GM12878 (cell line): ENCODE measurements at regions not wholly inside any gene's neighbourhood (a gene's known extent, or its start where the extent isn't known, plus 50 kb on each side); places are given as distances from the start of the nearest gene placed in this dataset.

Experiments used
- ATAC-seq: fragments of 200-7000 bp; cut with Tn5 transposase; 3 replicates; pipeline ENCODE4 v1.9.1; 2020; ENCODE audit warnings: mild to moderate bottlenecking, moderate library complexity
- BruUV-seq: library from RNA; stranded (reverse); fragments of 400-500 nt; replicated peaks from 2 replicates; lab custom pipeline; 2021; lab: Mats Ljungman, UMichigan
- CTCF ChIA-PET: fragments of 300-600 bp; sonication (Branson Sonifier 250); formaldehyde crosslinking; extraction: SDS; loops from one replicate; lab custom pipeline; 2021; ENCODE audit warnings: inconsistent platforms; lab: Yijun Ruan, JAX
- POLR2A ChIA-PET: fragments of 350-600 bp; formaldehyde crosslinking; extraction: SDS; loops from one replicate; lab custom pipeline; 2021; ENCODE audit warnings: inconsistent platforms; lab: Charles Lee
- RAD21 ChIA-PET: fragments of 300-600 bp; sonication (Branson Sonifier 250); formaldehyde crosslinking; loops from one replicate; lab custom pipeline; 2023; ENCODE audit warnings: antibody characterized with exemption; ENCODE audit not compliant: unreplicated experiment; lab: Charles Lee
- SMC1A ChIA-PET: fragments of 300-600 bp; sonication (Branson Sonifier 250); formaldehyde crosslinking; loops from one replicate; lab custom pipeline; 2023; ENCODE audit not compliant: unreplicated experiment, uncharacterized antibody; lab: Charles Lee
- DNase-seq: peaks from one replicate; pipeline ENCODE4 v3.0.0-alpha.2; 2011; ENCODE audit warnings: low read depth, low spot score
- FAIRE-seq: peaks from 3 replicates; lab custom pipeline; 2011; peaks lifted over from hg19 to GRCh38; lab: Jason Lieb, UNC
- H2AFZ ChIP-seq: 2 replicates; pipeline ENCODE4 v1.6.0; 2011; ENCODE audit warnings: low read depth, low read length, control low read depth; ENCODE audit not compliant: control insufficient read depth
- H3K27ac ChIP-seq: 2 replicates; pipeline ENCODE4 v1.5.1; 2011; ENCODE audit warnings: control low read depth; ENCODE audit not compliant: control insufficient read depth, insufficient read depth
- H3K27me3 ChIP-seq, 2 experiments: replicated peaks in 1 of 2; 2 replicates each; pipeline versions ENCODE4 v1.6.0 to v1.6.1; 2011; ENCODE audit warnings: low read length in 1 of 2; ENCODE audit not compliant: control insufficient read depth in 2 of 2, insufficient read depth in 2 of 2
- H3K36me3 ChIP-seq, 2 experiments: 2 replicates each; pipeline ENCODE4 v1.5.1; 2011; ENCODE audit warnings: low read length in 1 of 2; ENCODE audit not compliant: control insufficient read depth in 2 of 2, insufficient read depth in 2 of 2
- H3K4me1 ChIP-seq: 2 replicates; pipeline ENCODE4 v1.6.1; 2011; ENCODE audit warnings: mild to moderate bottlenecking, low read length, moderate library complexity, mixed read lengths; ENCODE audit not compliant: control insufficient read depth, insufficient read depth
- H3K4me2 ChIP-seq: 2 replicates; pipeline ENCODE4 v1.6.0; 2011; ENCODE audit warnings: control low read depth; ENCODE audit not compliant: control insufficient read depth, insufficient read depth
- H3K4me3 ChIP-seq: fragments of 200-600 bp; sonication (generic); 2 replicates; pipeline ENCODE4 v1.5.1; 2016
- H3K79me2 ChIP-seq: 2 replicates; pipeline ENCODE4 v1.6.0; 2011; ENCODE audit warnings: low read length; ENCODE audit not compliant: control insufficient read depth, insufficient read depth
- H3K9ac ChIP-seq: 2 replicates; pipeline ENCODE4 v1.8.0; 2011; ENCODE audit warnings: low read length, control low read depth, mixed read lengths; ENCODE audit not compliant: control insufficient read depth, insufficient read depth
- H3K9me3 ChIP-seq: replicated peaks from 3 replicates; pipeline ENCODE4 v1.5.1; 2011; ENCODE audit warnings: mild to moderate bottlenecking, low read length; ENCODE audit not compliant: control insufficient read depth, insufficient read depth
- H4K20me1 ChIP-seq: 2 replicates; pipeline ENCODE4 v1.6.0; 2011; ENCODE audit not compliant: control insufficient read depth, insufficient read depth
- BCL11A ChIP-seq: IDR thresholded peaks from 2 replicates; pipeline ENCODE4 v1.6.1; 2011; ENCODE audit warnings: low read depth, low read length
- BMI1 ChIP-seq: fragments of 450-650 bp; IDR thresholded peaks from 2 replicates; pipeline ENCODE4 v1.6.1; 2016; ENCODE audit warnings: mild to moderate bottlenecking, moderate library complexity, borderline replicate concordance
- CBFB ChIP-seq: IDR thresholded peaks from 2 replicates; pipeline ENCODE4 v1.6.1; 2016; ENCODE audit warnings: antibody characterized with exemption, low read depth
- CREB1 ChIP-seq: IDR thresholded peaks from 2 replicates; pipeline ENCODE4 v1.6.1; 2012; ENCODE audit warnings: low read depth, mild to moderate bottlenecking, inconsistent platforms
- FOS ChIP-seq: IDR thresholded peaks from 3 replicates; pipeline ENCODE4 v1.6.1; 2011; ENCODE audit warnings: borderline replicate concordance; ENCODE audit not compliant: insufficient read length; ENCODE audit errors: extremely low read depth
- GABPA ChIP-seq: IDR thresholded peaks from 2 replicates; pipeline ENCODE4 v1.6.1; 2014; ENCODE audit warnings: antibody characterized with exemption, low read depth, mild to moderate bottlenecking, inconsistent platforms
- HDAC6 ChIP-seq: fragments of 200-600 bp; sonication (generic); IDR thresholded peaks from one replicate; pipeline ENCODE4 v1.8.0; 2017; ENCODE audit warnings: antibody characterized with exemption; ENCODE audit not compliant: unreplicated experiment
- HDGF ChIP-seq: fragments of 450-650 bp; IDR thresholded peaks from 2 replicates; pipeline ENCODE4 v1.6.1; 2016; ENCODE audit warnings: antibody characterized with exemption
- LARP7 ChIP-seq: fragments of 450-650 bp; IDR thresholded peaks from 2 replicates; pipeline ENCODE4 v1.6.1; 2017; ENCODE audit warnings: mild to moderate bottlenecking
- PAX5 ChIP-seq: IDR thresholded peaks from 2 replicates; pipeline ENCODE4 v1.6.1; 2011; ENCODE audit warnings: low read depth, low read length, borderline replicate concordance
- POLR2A ChIP-seq: IDR thresholded peaks from 2 replicates; pipeline ENCODE4 v1.6.1; 2011; ENCODE audit warnings: low read depth, mild to moderate bottlenecking, low read length
- SUZ12 ChIP-seq: fragments of 200-600 bp; sonication (generic); IDR thresholded peaks from one replicate; pipeline ENCODE4 v1.6.1; 2018; ENCODE audit warnings: antibody characterized with exemption, mild to moderate bottlenecking; ENCODE audit not compliant: unreplicated experiment
- ZNF217 ChIP-seq: fragments of 450-650 bp; IDR thresholded peaks from 2 replicates; pipeline ENCODE4 v1.6.1; 2017; ENCODE audit warnings: antibody characterized with exemption, mild to moderate bottlenecking
- WGBS: methylation state at CpG from one replicate; pipeline ENCODE4 v1.1.6; 2016; ENCODE audit warnings: low lambda C conversion rate; ENCODE audit not compliant: insufficient replicate concordance, insufficient coverage; ENCODE audit errors: missing lambda C conversion rate; 5-methylcytosine and 5-hydroxymethylcytosine counted together
- in situ Hi-C: fragments of 300-500 bp; cut with MboI; formaldehyde crosslinking; loops from 9 replicates; pipeline ENCODE4 v1.14.3; 2018; ENCODE audit warnings: mixed read lengths
- intact Hi-C: fragments of 100-400 bp; cut with micrococcal nuclease; formaldehyde crosslinking; loops from one replicate; pipeline ENCODE4 v1.14.2; 2022; ENCODE audit not compliant: unreplicated experiment
- TF ChIP-seq, protein P1 (sequence below): fragments of 450-650 bp; IDR thresholded peaks from 2 replicates; pipeline ENCODE4 v1.6.1; 2017; ENCODE audit warnings: borderline replicate concordance

DNA sequence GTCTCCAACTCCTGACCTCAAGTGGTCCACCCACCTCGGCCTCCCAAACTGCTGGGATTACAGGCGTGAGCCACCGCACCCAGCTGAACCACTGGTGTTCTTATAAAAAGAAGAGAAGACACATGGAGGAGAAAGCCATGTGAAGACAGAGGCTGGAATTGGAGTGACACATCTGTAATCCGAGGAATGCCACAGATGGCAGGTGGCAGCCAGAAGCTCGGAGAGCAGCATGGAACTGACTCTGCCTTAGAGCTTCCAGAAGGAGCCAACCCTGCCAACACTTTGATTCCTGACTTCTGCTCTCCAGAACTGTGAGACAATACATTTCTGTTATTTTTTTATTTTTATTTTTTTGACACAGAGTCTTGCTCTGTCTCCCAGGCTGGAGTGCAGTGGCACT lies 59.0 kb upstream of the ATP2B4 start:
- no peak overlapping the region for H3K27ac ChIP-seq
- H3K36me3 ChIP-seq = no peaks in the 10 kb centered on the region
- no peak overlapping the region for H3K4me3 ChIP-seq
- no peak overlapping the region for H2AFZ ChIP-seq
- H3K27me3 ChIP-seq = peaks cover under 1 to 2% of the 10 kb centered on the region in 2 experiments; a peak in 2 of 4 replicates
- no peaks in the 10 kb centered on the region for H4K20me1 ChIP-seq
- ATAC-seq (no peak), DNase-seq (no peak), FAIRE-seq (no peak)
- ChIA-PET RAD21 (no interaction called here), SMC1A (no interaction called here), POLR2A (no interaction called here), CTCF (interaction anchor here (1.5 kb wide), 1 partner anchor 58 kb away, joined by 4 read pairs; no protein-coding TSS in a partner anchor)
- H3K9ac ChIP-seq = no peak overlapping the region
- H3K4me2 ChIP-seq = no peak overlapping the region
- no peaks in the 10 kb centered on the region for H3K9me3 ChIP-seq
- 46% methylated on average over 5 of the region's 5 CpGs for WGBS
- intact Hi-C loops = no loop called here
- TF ChIP-seq PAX5 (no peak), SUZ12 (no peak), CBFB (no peak)
- TF ChIP-seq, protein P1, sequence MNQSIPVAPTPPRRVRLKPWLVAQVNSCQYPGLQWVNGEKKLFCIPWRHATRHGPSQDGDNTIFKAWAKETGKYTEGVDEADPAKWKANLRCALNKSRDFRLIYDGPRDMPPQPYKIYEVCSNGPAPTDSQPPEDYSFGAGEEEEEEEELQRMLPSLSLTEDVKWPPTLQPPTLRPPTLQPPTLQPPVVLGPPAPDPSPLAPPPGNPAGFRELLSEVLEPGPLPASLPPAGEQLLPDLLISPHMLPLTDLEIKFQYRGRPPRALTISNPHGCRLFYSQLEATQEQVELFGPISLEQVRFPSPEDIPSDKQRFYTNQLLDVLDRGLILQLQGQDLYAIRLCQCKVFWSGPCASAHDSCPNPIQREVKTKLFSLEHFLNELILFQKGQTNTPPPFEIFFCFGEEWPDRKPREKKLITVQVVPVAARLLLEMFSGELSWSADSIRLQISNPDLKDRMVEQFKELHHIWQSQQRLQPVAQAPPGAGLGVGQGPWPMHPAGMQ = no peak
- in situ Hi-C loops = no loop called here
- BruUV-seq = no TSS peak
- no peaks in the 10 kb centered on the region for H3K79me2 ChIP-seq
- no peaks in the 10 kb centered on the region for H3K4me1 ChIP-seq

- in situ Hi-C loops (no loop called here), intact Hi-C loops (no loop called here)
- Histone ChIP-seq H3K27me3 (peaks cover 2% of the 10 kb centered on the region in 2 experiments; a peak in 1 of 4 replicates), H3K4me1 (no peaks in the 10 kb centered on the region), H3K4me3 (no peak overlapping the region), H3K79me2 (no peaks in the 10 kb centered on the region), H3K4me2 (no peak overlapping the region), H2AFZ (no peak overlapping the region), H3K9me3 (no peaks in the 10 kb centered on the region), H3K27ac (no peak overlapping the region), H3K36me3 (no peaks in the 10 kb centered on the region)
- POLR2A ChIA-PET = no interaction called here
- no peak for FAIRE-seq
- CTCF ChIA-PET = no interaction called here
- no TSS peak for BruUV-seq
- no peak for DNase-seq
- SMC1A ChIA-PET = no interaction called here
- RAD21 ChIA-PET = no interaction called here
- no peak for ATAC-seq
- no peak for TF ChIP-seq GABPA
- TF ChIP-seq LARP7 = no peak
- no peak for TF ChIP-seq HDGF
- no peak for TF ChIP-seq FOS
- no peak for TF ChIP-seq ZNF217
- no peak for TF ChIP-seq HDAC6
- no peak for TF ChIP-seq BMI1
- TF ChIP-seq CREB1 = no peak
- no peak for TF ChIP-seq BCL11A
- no peak for TF ChIP-seq POLR2A
- TF ChIP-seq, all 136 proteins: peak for 0
- 13% methylated on average over 12 of the region's 12 CpGs for WGBS
- H3K9ac ChIP-seq = no peak overlapping the region
- no peaks in the 10 kb centered on the region for H4K20me1 ChIP-seq
Observed at GRCh38 chr1:203569490-203570318, 56.9 kb upstream of the ATP2B4 start.
